NB4 (cell line): ENCODE measurements at regions not wholly inside any gene's neighbourhood (a gene's known extent, or its start where the extent isn't known, plus 50 kb on each side); places are given as distances from the start of the nearest gene placed in this dataset.
"Not testable (repeated sequence)": the region's sequence is repeated elsewhere in the genome, so short reads cannot be mapped to it uniquely, and the experiment has no call there.

Experiments used
- DNase-seq: peaks from one replicate; pipeline ENCODE4 v3.0.0; 2010; ENCODE audit warnings: low read depth
- H3K4me3 ChIP-seq: one replicate; pipeline ENCODE4 v1.5.1; 2011; ENCODE audit warnings: mild to moderate bottlenecking, low read depth, low read length, moderate library complexity
- CTCF ChIP-seq: IDR thresholded peaks from one replicate; pipeline ENCODE4 v1.5.1; 2012; ENCODE audit warnings: low read depth, low read length
- MYC ChIP-seq: IDR thresholded peaks from 2 replicates; pipeline ENCODE4 v1.6.1; 2011; ENCODE audit warnings: low read depth, low read length
- POLR2A ChIP-seq: IDR thresholded peaks from 2 replicates; pipeline ENCODE4 v1.6.1; 2011; ENCODE audit warnings: mild to moderate bottlenecking; ENCODE audit not compliant: insufficient read length; ENCODE audit errors: extremely low read depth
- TF ChIP-seq, protein P1 (sequence below): IDR thresholded peaks from 2 replicates; pipeline ENCODE4 v1.6.1; 2011; ENCODE audit warnings: low read depth, low read length

DNA sequence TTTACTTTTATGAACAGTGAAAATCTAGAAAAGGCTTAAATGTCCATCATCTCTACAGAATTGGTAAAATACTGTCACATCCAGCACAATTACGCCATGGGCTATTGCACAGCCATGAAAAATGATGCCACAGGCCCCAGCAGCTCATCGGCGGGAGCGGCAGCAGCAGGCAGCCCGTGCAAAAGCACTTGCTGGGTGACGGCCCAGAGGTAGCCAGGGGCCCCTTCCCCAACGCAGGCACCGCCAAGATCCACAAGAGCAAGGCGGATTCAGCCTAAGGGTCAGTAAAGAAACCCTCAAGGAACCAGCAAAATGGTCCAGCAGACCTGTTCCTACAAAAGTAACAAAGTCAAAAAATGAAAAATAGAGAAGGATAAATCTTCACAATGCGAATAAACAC is 272.7 kb downstream of the AGTPBP1 start:
- TF ChIP-seq CTCF: no peak
- TF ChIP-seq, protein P1, sequence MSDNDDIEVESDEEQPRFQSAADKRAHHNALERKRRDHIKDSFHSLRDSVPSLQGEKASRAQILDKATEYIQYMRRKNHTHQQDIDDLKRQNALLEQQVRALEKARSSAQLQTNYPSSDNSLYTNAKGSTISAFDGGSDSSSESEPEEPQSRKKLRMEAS: no peak
- no peak for TF ChIP-seq POLR2A
- TF ChIP-seq MYC: no peak
- no peak overlapping the region for H3K4me3 ChIP-seq
- no peak for DNase-seq

GRCh38 chr9:85466834-85467233 is 274.9 kb downstream of the AGTPBP1 start:
- TF ChIP-seq CTCF (no peak), POLR2A (no peak)
- H3K4me3 ChIP-seq: no peak overlapping the region
- DNase-seq: no peak

- not testable (repeated sequence) for DNase-seq, H3K4me3 ChIP-seq
Observed at GRCh38 chr9:85458114-85458864, 283.5 kb downstream of the AGTPBP1 start.

GRCh38 chr9:85453850-85454249 is 287.9 kb downstream of the AGTPBP1 start:
- no peak for DNase-seq

GRCh38 chr9:85452841-85453240 is 288.9 kb downstream of the AGTPBP1 start:
- no peak overlapping the region for H3K4me3 ChIP-seq
- TF ChIP-seq CTCF: no peak
- DNase-seq: no peak

More at GRCh38 chr9:85453850-85454249, 287.9 kb downstream of the AGTPBP1 start:
- TF ChIP-seq MYC (no peak), POLR2A (no peak), CTCF (no peak)
- TF ChIP-seq, protein P1: no peak
- no peak overlapping the region for H3K4me3 ChIP-seq

- no peak overlapping the region for H3K4me3 ChIP-seq
- DNase-seq: no peak
- TF ChIP-seq, protein P1: no peak
- TF ChIP-seq POLR2A (no peak), MYC (no peak)
Observed at GRCh38 chr9:85451680-85452079, 290.1 kb downstream of the AGTPBP1 start.

DNA sequence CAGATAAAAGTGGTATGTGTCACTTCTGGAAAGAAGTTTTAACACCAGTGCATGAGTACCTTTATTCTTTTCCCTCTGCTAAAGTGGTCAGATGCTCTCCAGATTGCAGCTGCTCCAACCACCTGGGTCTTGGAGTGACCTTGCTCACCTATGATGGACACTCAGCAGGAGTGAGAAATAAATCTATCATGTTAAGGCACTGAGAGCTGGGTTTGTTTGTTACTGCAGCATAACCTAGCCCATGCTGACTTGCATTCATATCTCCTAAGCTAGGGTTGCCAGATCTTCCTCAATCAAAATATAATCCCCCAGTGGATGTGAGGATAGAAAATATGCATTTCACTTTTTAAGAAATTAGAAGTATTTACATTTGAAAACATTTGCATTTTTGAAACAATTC is 295.9 kb downstream of the AGTPBP1 start:
- TF ChIP-seq POLR2A (no peak), MYC (no peak), CTCF (no peak)
- TF ChIP-seq, protein P1: no peak
- no peak overlapping the region for H3K4me3 ChIP-seq
- DNase-seq: no peak
